ENCODE measurements at regions not wholly inside any gene's neighbourhood (a gene's known extent, or its start where the extent isn't known, plus 50 kb on each side); places are given as distances from the start of the nearest gene placed in this dataset.

DNA sequence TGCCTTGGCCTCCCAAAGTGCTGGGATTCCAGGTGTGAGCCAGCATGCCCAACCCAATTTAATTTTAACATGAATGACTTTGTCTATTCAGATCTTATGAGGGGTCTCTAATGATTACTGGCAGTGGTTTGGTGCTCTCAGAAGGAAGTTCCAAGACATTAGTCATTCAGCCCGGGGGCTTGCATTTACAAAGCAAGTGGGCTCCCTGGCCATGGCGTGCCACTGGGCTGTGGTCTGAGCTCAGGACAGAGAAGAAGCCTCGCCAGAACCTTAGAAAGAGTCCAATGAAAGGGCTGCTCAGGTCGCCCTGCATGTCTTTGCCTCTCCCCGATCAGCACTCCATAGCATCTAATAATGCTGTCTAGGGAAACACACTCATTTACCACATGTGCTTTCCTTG, 182.6 kb upstream of the CHAC2 start:
- H3K27ac ChIP-seq = no peak overlapping the region
- no peaks in the 10 kb centered on the region for H3K4me1 ChIP-seq
- no peaks in the 10 kb centered on the region for H3K36me3 ChIP-seq
- H3K27me3 ChIP-seq = no peaks in the 10 kb centered on the region
- DNase-seq = no peak
- no peak for TF ChIP-seq POLR2A (IDR thresholded peaks at IDR 0.05)
- TF ChIP-seq POLR2AphosphoS5 (IDR thresholded peaks at IDR 0.05) = no peak
- no peak for TF ChIP-seq EP300 (IDR thresholded peaks at IDR 0.05)
- TF ChIP-seq, protein P1, sequence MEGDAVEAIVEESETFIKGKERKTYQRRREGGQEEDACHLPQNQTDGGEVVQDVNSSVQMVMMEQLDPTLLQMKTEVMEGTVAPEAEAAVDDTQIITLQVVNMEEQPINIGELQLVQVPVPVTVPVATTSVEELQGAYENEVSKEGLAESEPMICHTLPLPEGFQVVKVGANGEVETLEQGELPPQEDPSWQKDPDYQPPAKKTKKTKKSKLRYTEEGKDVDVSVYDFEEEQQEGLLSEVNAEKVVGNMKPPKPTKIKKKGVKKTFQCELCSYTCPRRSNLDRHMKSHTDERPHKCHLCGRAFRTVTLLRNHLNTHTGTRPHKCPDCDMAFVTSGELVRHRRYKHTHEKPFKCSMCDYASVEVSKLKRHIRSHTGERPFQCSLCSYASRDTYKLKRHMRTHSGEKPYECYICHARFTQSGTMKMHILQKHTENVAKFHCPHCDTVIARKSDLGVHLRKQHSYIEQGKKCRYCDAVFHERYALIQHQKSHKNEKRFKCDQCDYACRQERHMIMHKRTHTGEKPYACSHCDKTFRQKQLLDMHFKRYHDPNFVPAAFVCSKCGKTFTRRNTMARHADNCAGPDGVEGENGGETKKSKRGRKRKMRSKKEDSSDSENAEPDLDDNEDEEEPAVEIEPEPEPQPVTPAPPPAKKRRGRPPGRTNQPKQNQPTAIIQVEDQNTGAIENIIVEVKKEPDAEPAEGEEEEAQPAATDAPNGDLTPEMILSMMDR (IDR thresholded peaks at IDR 0.05) = no peak
- WGBS, 2 donors = 79 to 85% methylated on average over 5 of the region's 5 CpGs
- no peak overlapping the region for H3K4me3 ChIP-seq
- intact Hi-C loops (cut with DNase I) = no loop called here
- H3K9me3 ChIP-seq = no peaks in the 10 kb centered on the region

DNA sequence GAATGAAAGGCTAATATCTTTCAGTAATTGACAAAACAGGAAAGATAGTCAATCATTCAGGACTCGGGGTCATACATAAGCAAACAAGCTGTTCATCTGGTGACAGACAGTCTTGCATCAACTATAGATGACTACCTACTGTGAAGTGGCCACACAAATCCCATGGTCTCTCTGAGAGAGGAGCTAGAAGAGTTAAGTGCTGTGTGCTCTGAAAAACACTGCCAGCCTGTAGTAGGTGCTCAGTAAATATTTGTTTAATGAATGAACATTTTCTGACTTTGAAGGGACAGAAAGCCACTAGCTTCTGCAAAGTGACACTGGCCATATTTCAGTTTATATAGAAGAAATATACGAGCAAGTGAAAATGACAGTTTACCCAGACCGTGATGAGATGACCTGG, 184.0 kb upstream of the CHAC2 start:
- Histone ChIP-seq H3K36me3 (no peaks in the 10 kb centered on the region), H3K4me3 (no peak overlapping the region), H3K9me3 (no peaks in the 10 kb centered on the region), H3K27me3 (no peaks in the 10 kb centered on the region), H3K4me1 (no peaks in the 10 kb centered on the region), H3K27ac (no peak overlapping the region)
- TF ChIP-seq EP300 (IDR thresholded peaks at IDR 0.05) (no peak), POLR2A (IDR thresholded peaks at IDR 0.05) (no peak), POLR2AphosphoS5 (IDR thresholded peaks at IDR 0.05) (no peak)
- TF ChIP-seq, protein P1 (IDR thresholded peaks at IDR 0.05) = no peak
- intact Hi-C loops (cut with DNase I) = no loop called here
- DNase-seq = no peak
- WGBS, 2 donors = 34 to 66% methylated on average over 3 of the region's 3 CpGs

DNA sequence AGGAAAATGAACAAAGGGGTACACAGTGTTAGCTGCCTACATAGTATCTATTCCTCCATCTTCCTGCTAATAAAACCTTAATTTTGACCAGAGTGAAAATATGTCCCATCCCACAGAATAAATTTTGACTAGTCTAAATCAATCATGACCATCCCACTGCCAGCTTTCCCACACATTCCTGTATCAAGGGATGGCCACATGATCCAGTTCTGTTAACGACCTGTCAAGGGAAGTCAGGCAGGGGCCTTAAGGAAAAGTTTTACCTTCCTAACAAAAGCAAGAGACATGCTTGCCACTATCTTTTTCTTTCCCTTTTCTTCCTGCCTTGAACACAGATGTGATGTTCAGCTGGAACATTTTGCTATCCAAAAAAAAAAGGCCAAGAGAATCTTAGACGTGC, 185.0 kb upstream of the CHAC2 start:
- 47 to 63% methylated on average over 2 of the region's 2 CpGs for WGBS, 2 donors
- TF ChIP-seq, protein P1 (IDR thresholded peaks at IDR 0.05) = no peak
- TF ChIP-seq EP300 (IDR thresholded peaks at IDR 0.05) = no peak
- TF ChIP-seq POLR2A (IDR thresholded peaks at IDR 0.05) = no peak
- TF ChIP-seq POLR2AphosphoS5 (IDR thresholded peaks at IDR 0.05) = no peak

DNA sequence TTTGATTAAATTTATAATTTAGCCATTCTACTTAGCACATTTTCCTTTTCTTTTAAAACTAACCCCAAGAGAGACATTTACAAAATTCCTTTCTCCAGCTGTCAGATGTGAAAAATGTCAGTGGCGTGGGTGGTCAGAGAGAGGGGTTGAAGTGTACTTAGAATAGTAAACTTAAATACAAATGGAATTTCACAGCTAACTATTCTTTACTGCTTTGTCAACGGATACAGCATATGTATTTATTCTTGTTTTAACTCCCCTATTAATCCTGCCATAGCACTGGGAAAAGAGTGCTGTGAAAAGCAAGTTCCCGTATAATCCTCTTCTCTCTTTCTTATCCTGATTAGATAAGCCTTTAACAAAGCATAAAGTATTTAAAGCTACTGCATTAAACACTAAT, 191.4 kb upstream of the CHAC2 start:
- intact Hi-C loops (cut with DNase I) = no loop called here
- no peak for DNase-seq
- Histone ChIP-seq H3K27me3 (no peaks in the 10 kb centered on the region), H3K27ac (no peak overlapping the region), H3K9me3 (no peaks in the 10 kb centered on the region), H3K4me3 (no peak overlapping the region), H3K4me1 (no peaks in the 10 kb centered on the region), H3K36me3 (no peaks in the 10 kb centered on the region)
- 61 to 70% methylated on average over 3 of the region's 3 CpGs for WGBS, 2 donors
- TF ChIP-seq, protein P1 (IDR thresholded peaks at IDR 0.05) = no peak
- no peak for TF ChIP-seq EP300 (IDR thresholded peaks at IDR 0.05)

More for the DNA sequence above, 185.0 kb upstream of the CHAC2 start:
- DNase-seq = no peak
- no peaks in the 10 kb centered on the region for H3K9me3 ChIP-seq
- no peaks in the 10 kb centered on the region for H3K36me3 ChIP-seq
- no peak overlapping the region for H3K27ac ChIP-seq
- H3K4me3 ChIP-seq = no peak overlapping the region
- intact Hi-C loops (cut with DNase I) = no loop called here
- no peaks in the 10 kb centered on the region for H3K4me1 ChIP-seq
- no peaks in the 10 kb centered on the region for H3K27me3 ChIP-seq

DNA sequence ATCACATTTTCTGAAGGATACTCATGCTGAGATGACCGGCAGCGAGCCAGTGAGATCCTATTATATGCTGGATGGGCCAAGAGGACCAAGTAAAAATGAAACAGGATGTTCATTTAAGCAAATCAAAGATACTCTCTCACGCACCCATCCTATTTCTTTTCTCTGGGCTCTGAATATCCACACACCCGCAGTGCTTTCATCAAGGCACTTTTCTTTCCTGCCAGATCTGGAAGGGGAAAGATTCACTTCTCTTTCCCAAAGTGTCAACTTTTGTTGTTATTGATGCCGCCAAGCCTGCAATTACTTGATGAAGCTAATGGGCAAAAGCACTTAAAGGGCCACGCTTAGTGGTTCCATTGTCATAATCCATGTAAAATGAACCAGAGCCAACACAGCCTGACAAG, 191.9 kb upstream of the CHAC2 start:
- Histone ChIP-seq H3K9me3 (no peaks in the 10 kb centered on the region), H3K4me1 (no peaks in the 10 kb centered on the region), H3K27ac (no peak overlapping the region), H3K36me3 (no peaks in the 10 kb centered on the region), H3K4me3 (no peak overlapping the region), H3K27me3 (no peaks in the 10 kb centered on the region)
- intact Hi-C loops (cut with DNase I) = no loop called here
- TF ChIP-seq EP300 (IDR thresholded peaks at IDR 0.05) (no peak), POLR2A (IDR thresholded peaks at IDR 0.05) (no peak), POLR2AphosphoS5 (IDR thresholded peaks at IDR 0.05) (no peak)
- TF ChIP-seq, protein P1 (IDR thresholded peaks at IDR 0.05) = no peak
- DNase-seq = no peak
- 77 to 86% methylated on average over 6 of the region's 6 CpGs for WGBS, 2 donors

All from sigmoid colon (tissue), 6 donors.